ENCODE measurements at regions not wholly inside any gene's neighbourhood (a gene's known extent, or its start where the extent isn't known, plus 50 kb on each side); places are given as distances from the start of the nearest gene placed in this dataset.
A peak's percentile ranks its signal among the peaks of the same experiment; 100 is the strongest.

GRCh38 chr2:174666312-174666711, 68.7 kb upstream of the WIPF1 start:
- Histone ChIP-seq H3K27ac (no peak overlapping the region), H3K27me3 (no peaks in the 10 kb centered on the region), H3K36me3 (no peaks in the 10 kb centered on the region), H3K9me3 (no peaks in the 10 kb centered on the region), H3K4me3 (no peak overlapping the region), H3K4me1 (no peaks in the 10 kb centered on the region)
- intact Hi-C loops (cut with DNase I; ENCODE audit: low total_unique reads), result no loop called here
- TF ChIP-seq CTCF (IDR thresholded peaks at IDR 0.05) (no peak), POLR2A (IDR thresholded peaks at IDR 0.05) (no peak)
- no peak for DNase-seq

- no peak overlapping the region for H3K4me3 ChIP-seq
- intact Hi-C loops (cut with DNase I; ENCODE audit: low total_unique reads), result no loop called here
- H3K27ac ChIP-seq, result peak overlapping the region; percentile 13 to 74
- no peaks in the 10 kb centered on the region for H3K27me3 ChIP-seq
- no peaks in the 10 kb centered on the region for H3K9me3 ChIP-seq
- no peak for DNase-seq
- H3K36me3 ChIP-seq, result no peaks in the 10 kb centered on the region
- TF ChIP-seq POLR2A (IDR thresholded peaks at IDR 0.05), result no peak
- TF ChIP-seq CTCF (IDR thresholded peaks at IDR 0.05), result no peak
- H3K4me1 ChIP-seq, result no peaks in the 10 kb centered on the region
Observed at GRCh38 chr2:174664084-174664759, 66.6 kb upstream of the WIPF1 start.

- TF ChIP-seq CTCF (IDR thresholded peaks at IDR 0.05) (no peak), POLR2A (IDR thresholded peaks at IDR 0.05) (no peak)
- H3K4me1 ChIP-seq, result no peaks in the 10 kb centered on the region
- intact Hi-C loops (cut with DNase I; ENCODE audit: low total_unique reads), result no loop called here
- H3K9me3 ChIP-seq, result no peaks in the 10 kb centered on the region
- DNase-seq, result no peak
- peak overlapping the region; percentile 13 to 74 for H3K27ac ChIP-seq
- no peak overlapping the region for H3K4me3 ChIP-seq
- no peaks in the 10 kb centered on the region for H3K36me3 ChIP-seq
- no peaks in the 10 kb centered on the region for H3K27me3 ChIP-seq
Observed at GRCh38 chr2:174663550-174663949, 65.9 kb upstream of the WIPF1 start.

GRCh38 chr2:174662859-174663258, 65.3 kb upstream of the WIPF1 start:
- Histone ChIP-seq H3K27ac (peak overlapping the region in 1 of 2 donors; percentile 74), H3K4me1 (no peaks in the 10 kb centered on the region), H3K4me3 (no peak overlapping the region), H3K36me3 (no peaks in the 10 kb centered on the region), H3K9me3 (no peaks in the 10 kb centered on the region), H3K27me3 (no peaks in the 10 kb centered on the region)
- DNase-seq, result no peak
- intact Hi-C loops (cut with DNase I; ENCODE audit: low total_unique reads), result no loop called here
- TF ChIP-seq CTCF (IDR thresholded peaks at IDR 0.05), result no peak

- no peaks in the 10 kb centered on the region for H3K36me3 ChIP-seq
- H3K27ac ChIP-seq, result peak overlapping the region in 1 of 2 donors; percentile 74
- H3K4me1 ChIP-seq, result no peaks in the 10 kb centered on the region
Observed at GRCh38 chr2:174662459-174662858, 64.9 kb upstream of the WIPF1 start.

More at GRCh38 chr2:174662459-174662858, 64.9 kb upstream of the WIPF1 start:
- H3K27me3 ChIP-seq, result no peaks in the 10 kb centered on the region
- intact Hi-C loops (cut with DNase I; ENCODE audit: low total_unique reads), result no loop called here
- TF ChIP-seq CTCF (IDR thresholded peaks at IDR 0.05) (no peak), POLR2A (IDR thresholded peaks at IDR 0.05) (no peak)
- no peaks in the 10 kb centered on the region for H3K9me3 ChIP-seq
- no peak overlapping the region for H3K4me3 ChIP-seq
- no peak for DNase-seq
